ENCODE measurements at regions not wholly inside any gene's neighbourhood (a gene's known extent, or its start where the extent isn't known, plus 50 kb on each side); places are given as distances from the start of the nearest gene placed in this dataset.

DNA sequence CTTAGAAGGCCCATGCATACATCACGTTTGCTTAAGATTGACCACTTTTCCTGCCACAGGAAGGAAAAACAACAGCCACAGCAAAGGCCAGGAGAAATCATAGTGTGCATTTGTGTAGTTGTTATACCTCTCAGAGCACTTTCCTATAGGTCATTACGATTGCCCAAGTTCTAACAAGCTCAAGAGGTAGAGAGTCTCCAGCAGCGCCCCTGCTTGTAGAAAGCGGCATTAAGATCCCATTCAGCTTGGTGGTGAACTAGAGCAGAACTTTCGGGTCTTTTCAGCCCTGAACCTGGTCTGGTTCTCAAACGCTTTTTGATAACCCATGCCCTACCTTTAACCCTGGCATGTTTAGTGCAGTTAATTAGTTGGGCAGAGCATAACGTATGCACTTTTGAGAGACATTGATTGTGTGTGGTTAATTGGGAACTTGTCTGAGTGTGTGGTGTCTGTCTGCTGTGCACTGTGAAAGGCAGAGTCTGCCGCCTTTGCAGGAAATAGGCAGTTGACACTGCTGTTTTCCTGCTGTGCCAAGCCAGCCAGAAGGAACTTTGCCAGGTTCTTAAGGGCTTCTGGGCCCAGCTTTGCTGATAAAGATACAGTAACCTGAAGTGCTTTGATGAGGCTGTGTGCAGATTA, 109.9 kb upstream of the CLMP start:
- TF ChIP-seq, protein P1, sequence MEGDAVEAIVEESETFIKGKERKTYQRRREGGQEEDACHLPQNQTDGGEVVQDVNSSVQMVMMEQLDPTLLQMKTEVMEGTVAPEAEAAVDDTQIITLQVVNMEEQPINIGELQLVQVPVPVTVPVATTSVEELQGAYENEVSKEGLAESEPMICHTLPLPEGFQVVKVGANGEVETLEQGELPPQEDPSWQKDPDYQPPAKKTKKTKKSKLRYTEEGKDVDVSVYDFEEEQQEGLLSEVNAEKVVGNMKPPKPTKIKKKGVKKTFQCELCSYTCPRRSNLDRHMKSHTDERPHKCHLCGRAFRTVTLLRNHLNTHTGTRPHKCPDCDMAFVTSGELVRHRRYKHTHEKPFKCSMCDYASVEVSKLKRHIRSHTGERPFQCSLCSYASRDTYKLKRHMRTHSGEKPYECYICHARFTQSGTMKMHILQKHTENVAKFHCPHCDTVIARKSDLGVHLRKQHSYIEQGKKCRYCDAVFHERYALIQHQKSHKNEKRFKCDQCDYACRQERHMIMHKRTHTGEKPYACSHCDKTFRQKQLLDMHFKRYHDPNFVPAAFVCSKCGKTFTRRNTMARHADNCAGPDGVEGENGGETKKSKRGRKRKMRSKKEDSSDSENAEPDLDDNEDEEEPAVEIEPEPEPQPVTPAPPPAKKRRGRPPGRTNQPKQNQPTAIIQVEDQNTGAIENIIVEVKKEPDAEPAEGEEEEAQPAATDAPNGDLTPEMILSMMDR (conservative IDR thresholded peaks at IDR 0.05; ENCODE audit: low read depth, low read length): no peak
- no peak for DNase-seq (ENCODE audit: low read depth)
- H3K4me3 ChIP-seq (ENCODE audit: low read depth, low read length): no peak overlapping the region

DNA sequence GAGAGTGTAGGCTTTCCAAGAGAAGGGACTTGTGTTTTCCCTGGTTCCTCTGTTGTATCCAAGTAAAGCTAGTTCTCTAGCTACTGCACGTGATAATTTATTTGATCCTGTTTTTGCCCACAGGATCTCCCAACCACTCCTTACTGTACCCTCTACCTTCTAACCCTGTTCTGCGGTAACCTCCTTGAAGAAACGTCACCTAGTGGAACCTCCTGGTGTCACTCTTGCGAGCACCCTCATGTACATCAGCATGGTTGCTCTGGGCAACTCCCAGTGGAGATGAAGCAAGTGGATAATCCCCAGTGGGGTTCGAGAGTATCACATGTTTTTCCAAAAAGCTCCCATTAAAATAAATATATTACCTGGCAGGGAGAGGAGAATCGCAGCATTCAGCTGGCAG, 108.9 kb upstream of the CLMP start:
- no peak for DNase-seq (ENCODE audit: low read depth)
- H3K4me3 ChIP-seq (ENCODE audit: low read depth, low read length): no peak overlapping the region
- TF ChIP-seq, protein P1 (conservative IDR thresholded peaks at IDR 0.05; ENCODE audit: low read depth, low read length): no peak

DNA sequence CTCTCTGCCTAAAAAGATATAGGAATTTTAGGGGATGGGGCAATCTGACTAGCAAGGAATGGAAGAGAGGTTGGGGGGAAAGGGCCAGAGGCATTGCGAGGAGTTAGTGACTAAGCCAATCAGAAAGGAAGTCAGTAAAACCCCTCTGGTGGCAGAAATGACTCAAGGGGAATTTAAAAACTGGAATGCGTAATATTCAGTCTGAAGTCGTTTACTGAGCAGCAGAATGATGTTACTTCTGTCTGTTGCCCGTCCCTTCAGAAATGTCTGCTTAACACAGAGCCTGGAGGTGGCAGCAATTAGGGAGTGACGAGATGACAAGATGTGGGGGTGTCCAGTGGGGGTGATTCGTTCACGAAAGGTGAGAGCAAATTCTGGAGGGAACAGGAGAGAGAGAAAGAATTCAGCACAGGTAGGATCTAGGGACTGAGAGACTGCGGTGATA, 107.7 kb upstream of the CLMP start:
- TF ChIP-seq, protein P1 (conservative IDR thresholded peaks at IDR 0.05; ENCODE audit: low read depth, low read length): peak; percentile 26
- H3K4me3 ChIP-seq (ENCODE audit: low read depth, low read length): no peak overlapping the region
- DNase-seq (ENCODE audit: low read depth): peak; percentile 55

DNA sequence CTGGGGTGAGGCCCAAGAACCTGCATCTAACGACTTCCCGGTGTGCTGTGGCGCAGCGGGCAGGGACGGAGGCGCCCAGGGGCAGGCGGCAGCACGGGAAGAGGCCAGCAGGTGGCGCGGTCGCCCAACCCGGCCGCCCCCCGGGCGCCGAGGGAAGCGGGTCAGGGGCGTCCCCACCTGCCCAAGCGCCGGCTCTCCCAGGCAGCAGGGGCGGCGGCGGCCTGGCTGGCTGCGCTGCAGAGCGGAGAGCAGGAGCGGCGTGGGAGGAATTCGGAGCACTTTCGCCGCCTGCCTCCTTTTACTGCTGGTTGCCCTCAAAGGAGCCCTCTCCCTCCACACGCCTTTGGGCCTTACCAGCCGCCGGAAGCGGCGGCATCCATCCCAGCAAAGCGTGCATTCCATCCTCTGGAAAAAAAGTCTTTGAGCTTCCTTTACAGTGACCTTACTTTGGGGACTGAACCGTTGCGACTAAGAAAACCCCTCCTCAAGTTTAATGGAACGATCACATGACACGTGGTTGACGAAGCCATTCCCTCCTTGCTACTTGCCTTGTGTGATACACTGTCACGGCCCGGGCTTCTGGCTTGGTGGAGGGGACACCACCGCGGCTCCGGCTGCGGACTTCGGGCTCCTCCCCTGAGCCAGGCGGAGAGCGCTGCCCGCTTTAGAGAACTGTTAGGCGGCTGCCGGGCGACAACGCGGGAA, 106.8 kb upstream of the CLMP start:
- DNase-seq (ENCODE audit: low read depth): peak; percentile 31
- H3K4me3 ChIP-seq (ENCODE audit: low read depth, low read length): peak overlapping the region; percentile 52
- TF ChIP-seq, protein P1 (conservative IDR thresholded peaks at IDR 0.05; ENCODE audit: low read depth, low read length): peak; percentile 56

DNA sequence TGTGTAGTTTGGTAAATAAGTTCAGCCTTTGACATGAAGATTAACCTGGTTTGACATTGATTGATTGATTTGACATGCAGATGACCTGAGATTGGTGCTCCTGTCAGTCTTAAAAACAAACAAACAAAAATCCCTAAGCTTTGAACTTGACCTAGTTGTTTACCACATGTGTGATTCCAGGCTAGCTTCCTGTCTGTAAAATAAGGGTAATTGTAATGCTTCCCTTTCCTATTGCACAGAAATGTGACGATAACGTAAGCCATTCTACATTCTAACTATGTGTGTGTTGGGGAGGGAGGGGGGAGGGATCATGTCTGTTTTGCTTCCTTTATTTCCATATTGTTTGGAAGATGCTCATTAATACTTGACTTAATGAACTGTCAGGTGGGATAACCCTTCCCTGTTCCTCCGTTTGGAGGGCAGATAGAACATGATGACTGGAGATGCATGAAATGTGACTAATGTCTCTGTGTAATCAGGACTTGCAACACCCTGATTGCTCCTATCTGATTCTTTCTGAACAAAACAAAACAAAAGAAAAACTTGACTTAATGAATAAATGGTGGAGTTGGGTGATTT, 106.1 kb upstream of the CLMP start:
- DNase-seq (ENCODE audit: low read depth): peak; percentile 56
- no peak overlapping the region for H3K4me3 ChIP-seq (ENCODE audit: low read depth, low read length)
- TF ChIP-seq, protein P1 (conservative IDR thresholded peaks at IDR 0.05; ENCODE audit: low read depth, low read length): no peak

DNA sequence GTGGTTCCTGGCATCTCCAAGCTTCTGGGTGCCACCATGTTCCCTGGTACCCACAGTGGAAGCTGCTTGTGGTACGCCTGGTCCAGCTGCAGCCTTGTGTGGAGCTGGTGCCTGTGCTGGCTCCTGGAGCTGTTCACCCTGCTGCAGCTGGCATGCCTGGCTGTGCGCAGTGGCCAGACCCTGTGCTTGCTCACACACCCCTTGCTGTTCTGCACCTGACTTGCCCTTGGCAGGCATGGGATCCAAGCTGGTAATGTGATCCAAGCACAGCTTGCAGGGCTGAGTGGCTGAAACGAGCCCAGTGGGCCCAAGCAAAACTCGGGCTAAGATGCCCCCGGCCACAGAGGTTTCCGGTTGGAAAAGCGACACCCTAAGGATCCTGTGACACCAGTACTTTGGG, 104.7 kb upstream of the CLMP start:
- TF ChIP-seq, protein P1 (conservative IDR thresholded peaks at IDR 0.05; ENCODE audit: low read depth, low read length): no peak
- no peak for DNase-seq (ENCODE audit: low read depth)
- H3K4me3 ChIP-seq (ENCODE audit: low read depth, low read length): no peak overlapping the region

Measured in choroid plexus epithelial cell (primary cell).